Astrocyte (in vitro differentiated cells and primary cell): ENCODE measurements at regions not wholly inside any gene's neighbourhood (a gene's known extent, or its start where the extent isn't known, plus 50 kb on each side); places are given as distances from the start of the nearest gene placed in this dataset.

ENCODE experiments used
- CTCF ChIP-seq: IDR thresholded peaks from 2 replicates; pipeline ENCODE4 v1.5.1; 2011; ENCODE audit warnings: low read depth, mild to moderate bottlenecking, inconsistent platforms, low read length, moderate library complexity; ENCODE audit not compliant: insufficient read depth
- EZH2 ChIP-seq: IDR thresholded peaks from 2 replicates; pipeline ENCODE4 v1.6.1; 2012; ENCODE audit warnings: mild to moderate bottlenecking, low read length, inconsistent platforms; ENCODE audit not compliant: insufficient read depth

DNA sequence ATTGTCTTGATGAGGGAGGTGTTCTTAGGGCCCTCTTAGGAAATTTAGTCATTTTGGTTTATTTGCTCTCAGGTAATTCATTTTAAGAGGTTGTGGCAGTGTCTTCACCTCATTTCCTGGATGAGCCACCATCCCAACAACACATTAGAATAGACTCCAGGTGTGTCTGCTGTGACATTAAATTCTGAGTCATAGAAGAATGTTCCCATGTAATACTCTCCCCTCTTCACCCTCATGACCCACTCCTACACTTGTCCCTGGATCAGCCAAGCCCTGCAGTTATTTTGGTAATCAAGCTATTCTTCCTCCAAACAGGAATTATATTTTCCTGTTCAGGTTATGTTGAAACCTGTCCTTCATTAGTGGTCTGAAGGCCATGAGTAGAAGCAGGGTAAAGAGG, 944.1 kb downstream of the SORCS3 start:
- no peak for TF ChIP-seq CTCF
- TF ChIP-seq EZH2: no peak
